ENCODE measurements at regions not wholly inside any gene's neighbourhood (a gene's known extent, or its start where the extent isn't known, plus 50 kb on each side); places are given as distances from the start of the nearest gene placed in this dataset.

DNA sequence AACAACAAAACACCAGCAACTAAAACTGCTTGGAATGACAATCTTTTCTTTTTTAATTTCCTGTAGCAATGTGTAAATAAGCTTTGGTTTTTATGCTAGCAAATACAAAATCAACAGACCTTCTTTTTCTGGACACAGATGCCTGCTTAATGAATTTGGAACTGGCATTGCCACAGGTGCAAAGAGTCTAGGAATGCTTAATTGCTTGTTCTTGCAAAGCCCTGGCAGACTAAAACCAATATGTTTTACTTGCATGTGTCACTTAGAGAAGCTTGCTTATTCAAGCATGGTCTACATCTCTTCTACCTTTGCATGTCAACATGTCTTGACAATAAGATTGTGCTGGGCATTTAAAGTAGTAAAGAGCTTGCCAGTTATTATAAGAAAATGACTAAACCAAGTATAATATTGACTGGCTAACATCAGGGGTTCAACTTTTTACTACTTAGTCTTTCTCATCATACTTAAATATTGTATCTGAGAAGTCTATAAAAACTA lies 656.7 kb upstream of the NDST4 start:
- TF ChIP-seq FOS (IDR thresholded peaks at IDR 0.05; ENCODE audit: low read depth, low read length) (no peak), POLR2A (IDR thresholded peaks at IDR 0.05; ENCODE audit: low read depth, low read length) (no peak), MXI1 (IDR thresholded peaks at IDR 0.05; ENCODE audit: borderline replicate concordance, low read depth, low read length) (no peak), RAD21 (IDR thresholded peaks at IDR 0.05; ENCODE audit: low read length) (no peak), NFE2L2 (IDR thresholded peaks at IDR 0.05; ENCODE audit: low read depth, low read length) (no peak), CEBPB (IDR thresholded peaks at IDR 0.05; ENCODE audit: low read depth, low read length) (no peak), MAZ (IDR thresholded peaks at IDR 0.05; ENCODE audit: borderline replicate concordance, low read depth, low read length) (no peak), RFX5 (IDR thresholded peaks at IDR 0.05; ENCODE audit: low read depth, low read length) (no peak), SMC3 (IDR thresholded peaks at IDR 0.05; ENCODE audit: low read depth, low read length) (no peak), RCOR1 (IDR thresholded peaks at IDR 0.05; ENCODE audit: insufficient replicate concordance, low read length) (no peak), CHD1 (IDR thresholded peaks at IDR 0.05; ENCODE audit: low read depth, low read length) (no peak)
- TF ChIP-seq, protein P1, sequence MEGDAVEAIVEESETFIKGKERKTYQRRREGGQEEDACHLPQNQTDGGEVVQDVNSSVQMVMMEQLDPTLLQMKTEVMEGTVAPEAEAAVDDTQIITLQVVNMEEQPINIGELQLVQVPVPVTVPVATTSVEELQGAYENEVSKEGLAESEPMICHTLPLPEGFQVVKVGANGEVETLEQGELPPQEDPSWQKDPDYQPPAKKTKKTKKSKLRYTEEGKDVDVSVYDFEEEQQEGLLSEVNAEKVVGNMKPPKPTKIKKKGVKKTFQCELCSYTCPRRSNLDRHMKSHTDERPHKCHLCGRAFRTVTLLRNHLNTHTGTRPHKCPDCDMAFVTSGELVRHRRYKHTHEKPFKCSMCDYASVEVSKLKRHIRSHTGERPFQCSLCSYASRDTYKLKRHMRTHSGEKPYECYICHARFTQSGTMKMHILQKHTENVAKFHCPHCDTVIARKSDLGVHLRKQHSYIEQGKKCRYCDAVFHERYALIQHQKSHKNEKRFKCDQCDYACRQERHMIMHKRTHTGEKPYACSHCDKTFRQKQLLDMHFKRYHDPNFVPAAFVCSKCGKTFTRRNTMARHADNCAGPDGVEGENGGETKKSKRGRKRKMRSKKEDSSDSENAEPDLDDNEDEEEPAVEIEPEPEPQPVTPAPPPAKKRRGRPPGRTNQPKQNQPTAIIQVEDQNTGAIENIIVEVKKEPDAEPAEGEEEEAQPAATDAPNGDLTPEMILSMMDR (conservative IDR thresholded peaks at IDR 0.05; ENCODE audit: low read depth, low read length), result no peak
- TF ChIP-seq, protein P2, sequence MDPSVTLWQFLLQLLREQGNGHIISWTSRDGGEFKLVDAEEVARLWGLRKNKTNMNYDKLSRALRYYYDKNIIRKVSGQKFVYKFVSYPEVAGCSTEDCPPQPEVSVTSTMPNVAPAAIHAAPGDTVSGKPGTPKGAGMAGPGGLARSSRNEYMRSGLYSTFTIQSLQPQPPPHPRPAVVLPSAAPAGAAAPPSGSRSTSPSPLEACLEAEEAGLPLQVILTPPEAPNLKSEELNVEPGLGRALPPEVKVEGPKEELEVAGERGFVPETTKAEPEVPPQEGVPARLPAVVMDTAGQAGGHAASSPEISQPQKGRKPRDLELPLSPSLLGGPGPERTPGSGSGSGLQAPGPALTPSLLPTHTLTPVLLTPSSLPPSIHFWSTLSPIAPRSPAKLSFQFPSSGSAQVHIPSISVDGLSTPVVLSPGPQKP (IDR thresholded peaks at IDR 0.05; ENCODE audit: borderline replicate concordance, low read depth, low read length), result no peak
- TF ChIP-seq, protein P3, sequence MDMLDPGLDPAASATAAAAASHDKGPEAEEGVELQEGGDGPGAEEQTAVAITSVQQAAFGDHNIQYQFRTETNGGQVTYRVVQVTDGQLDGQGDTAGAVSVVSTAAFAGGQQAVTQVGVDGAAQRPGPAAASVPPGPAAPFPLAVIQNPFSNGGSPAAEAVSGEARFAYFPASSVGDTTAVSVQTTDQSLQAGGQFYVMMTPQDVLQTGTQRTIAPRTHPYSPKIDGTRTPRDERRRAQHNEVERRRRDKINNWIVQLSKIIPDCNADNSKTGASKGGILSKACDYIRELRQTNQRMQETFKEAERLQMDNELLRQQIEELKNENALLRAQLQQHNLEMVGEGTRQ (IDR thresholded peaks at IDR 0.05; ENCODE audit: low read depth, low read length), result no peak

All from IMR-90 (cell line).